Stimulated activated CD8-positive, alpha-beta memory T cell treated with anti-CD3 and anti-CD28 coated beads, Interleukin-4, amount 100 ng/mL, for 48 hours (primary cell): ENCODE measurements at regions not wholly inside any gene's neighbourhood (a gene's known extent, or its start where the extent isn't known, plus 50 kb on each side); places are given as distances from the start of the nearest gene placed in this dataset.

Experiments
- DNase-seq: peaks from one replicate; pipeline ENCODE4 v3.0.0-alpha.2; 2020

DNA sequence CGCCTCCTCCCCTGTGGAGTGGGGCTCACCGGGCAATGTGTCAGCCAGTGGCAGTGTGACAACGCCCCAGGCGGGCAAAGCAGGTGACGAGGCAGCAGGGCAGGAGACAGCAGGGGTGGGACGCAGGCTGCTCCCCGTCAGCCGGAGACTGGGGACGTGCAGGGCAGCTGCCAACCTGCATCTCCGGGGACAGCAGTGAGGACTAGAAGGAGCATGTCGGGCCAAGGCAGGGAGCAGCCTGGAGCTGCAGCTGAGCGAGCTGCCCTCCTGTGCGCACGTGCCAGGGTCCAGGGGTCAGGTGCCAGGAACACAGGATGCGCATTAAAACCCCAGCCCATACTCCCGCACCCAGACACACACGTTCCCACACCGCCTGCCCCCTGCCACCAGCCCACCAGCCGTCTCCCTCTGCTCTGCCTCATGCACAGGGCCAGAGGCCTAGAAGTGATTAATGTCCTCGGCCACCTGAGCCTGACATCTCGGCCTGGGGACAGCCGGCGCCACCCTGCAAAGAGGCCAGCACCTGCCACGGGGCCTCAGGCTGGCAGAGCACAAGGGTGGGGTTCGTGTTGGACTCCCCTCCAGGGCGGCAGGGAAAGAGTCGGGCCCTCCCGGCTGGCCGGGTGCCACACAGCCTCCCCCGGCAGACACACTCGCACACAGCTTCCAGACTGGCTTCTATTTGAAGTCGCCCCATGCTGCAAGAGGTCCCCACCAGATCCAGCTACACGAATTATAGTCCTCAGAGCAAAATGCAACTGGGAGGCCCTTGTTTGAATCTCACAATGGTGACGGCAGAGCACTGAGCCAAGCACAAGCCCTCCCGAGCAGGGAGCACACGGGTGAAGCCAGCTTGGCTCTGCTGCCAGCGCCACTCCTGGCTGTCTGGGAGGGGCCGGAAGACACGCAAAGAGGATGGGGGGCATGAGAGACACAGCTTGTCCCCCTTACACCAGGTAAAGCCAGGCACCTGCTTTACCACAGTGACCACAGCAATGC lies 90.4 kb downstream of the RBFOX3 start:
- DNase-seq, result no peak

DNA sequence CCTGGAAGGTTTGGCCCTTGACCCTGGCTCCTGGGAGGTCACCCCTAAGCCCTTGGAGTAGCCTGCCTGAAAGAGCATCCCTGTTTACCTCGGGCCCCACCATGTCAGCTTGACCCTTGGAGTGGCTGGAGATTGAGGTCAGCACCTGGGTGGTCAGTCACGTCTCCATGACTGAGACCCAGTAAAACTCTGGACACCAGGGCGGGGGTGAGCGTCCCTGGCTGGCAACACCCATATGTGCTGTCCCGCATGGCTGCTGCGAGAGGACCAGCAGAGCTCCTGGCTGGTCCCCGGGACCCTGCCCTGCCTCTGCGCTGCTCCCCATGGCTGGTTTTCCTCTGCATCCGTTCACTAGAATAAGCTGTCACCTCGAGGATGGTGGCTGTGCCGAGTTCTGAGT lies 91.2 kb downstream of the RBFOX3 start:
- no peak for DNase-seq

DNA sequence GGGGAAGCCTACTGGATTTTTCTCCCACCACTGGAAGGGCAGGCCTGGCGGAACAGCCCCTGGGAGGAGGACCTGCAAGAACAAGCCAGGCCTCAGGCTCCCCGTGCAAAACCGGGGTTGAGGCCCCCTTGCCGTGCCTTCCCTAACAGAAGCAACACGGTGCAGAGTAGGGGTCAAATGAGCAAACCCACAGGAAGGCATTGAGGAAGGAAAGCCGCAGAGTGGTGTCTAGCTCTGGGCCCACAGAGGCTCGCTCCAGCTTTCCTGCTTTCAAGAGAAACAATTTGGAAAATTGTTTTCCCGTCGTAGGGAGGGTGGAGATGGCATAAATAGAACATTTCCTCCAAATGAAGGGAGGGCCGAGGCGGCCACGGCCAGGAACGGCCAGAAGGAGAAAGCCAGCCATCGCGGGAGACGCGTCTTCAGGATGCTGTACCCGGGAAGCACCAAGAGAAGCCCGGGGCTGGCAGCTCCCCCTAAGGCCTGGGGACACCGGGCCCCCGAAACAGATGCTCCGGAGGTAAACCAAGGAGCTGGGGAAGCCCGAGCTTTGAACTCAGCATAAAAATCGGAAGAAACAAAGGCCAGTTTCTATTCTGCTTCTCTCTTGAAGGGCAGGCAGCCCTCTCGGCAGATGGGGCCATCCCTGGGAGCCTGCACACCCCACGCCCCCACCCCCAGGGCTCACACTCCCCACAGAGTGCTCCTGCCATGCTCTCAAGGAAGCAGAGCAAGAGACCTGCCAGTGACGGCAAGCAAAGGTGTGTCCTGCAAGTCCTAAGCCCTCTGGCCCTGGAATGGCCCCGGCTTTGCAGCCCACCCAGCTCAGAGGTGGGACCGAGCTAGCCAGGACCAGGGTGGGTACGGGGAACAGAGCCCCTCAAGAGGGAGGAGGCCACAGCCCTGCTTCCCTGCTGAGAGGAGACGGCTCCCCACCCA lies 92.0 kb downstream of the RBFOX3 start:
- DNase-seq, result no peak

DNA sequence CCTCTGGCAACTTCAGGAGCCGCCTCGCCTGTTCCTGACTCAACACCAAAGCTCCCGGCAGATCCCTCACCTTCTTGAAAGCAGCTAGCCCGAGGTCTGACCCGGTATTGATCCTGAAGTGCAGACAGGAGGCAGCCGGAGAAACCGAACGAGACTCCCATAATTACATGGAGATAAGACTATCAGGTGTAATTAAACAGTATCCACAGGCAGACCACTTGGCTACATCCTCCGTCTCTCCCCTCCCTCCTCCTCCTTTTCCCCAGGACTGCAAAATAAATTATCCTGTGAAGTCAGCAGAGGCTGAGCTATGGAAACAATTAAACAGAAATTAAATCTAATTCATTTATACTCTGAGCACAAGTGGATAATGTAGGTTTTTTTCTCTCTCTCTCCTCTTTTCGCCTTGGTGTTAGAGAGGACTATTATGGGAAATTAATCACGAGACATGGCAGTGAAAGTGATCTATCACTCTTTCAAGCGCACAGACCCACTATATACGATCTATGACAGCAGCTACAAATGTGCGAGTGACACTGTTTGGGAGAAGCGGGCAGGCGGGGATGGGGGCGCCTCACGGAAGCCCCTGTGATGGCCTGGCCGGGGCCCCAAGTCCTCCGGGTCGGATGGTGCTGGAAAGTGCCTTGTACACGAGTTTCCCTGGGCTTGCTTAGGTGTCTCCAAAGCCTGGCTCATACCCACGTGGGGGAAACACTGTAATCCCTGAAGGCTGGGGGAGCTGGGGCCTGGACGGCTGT lies 92.8 kb downstream of the RBFOX3 start:
- DNase-seq, result no peak

DNA sequence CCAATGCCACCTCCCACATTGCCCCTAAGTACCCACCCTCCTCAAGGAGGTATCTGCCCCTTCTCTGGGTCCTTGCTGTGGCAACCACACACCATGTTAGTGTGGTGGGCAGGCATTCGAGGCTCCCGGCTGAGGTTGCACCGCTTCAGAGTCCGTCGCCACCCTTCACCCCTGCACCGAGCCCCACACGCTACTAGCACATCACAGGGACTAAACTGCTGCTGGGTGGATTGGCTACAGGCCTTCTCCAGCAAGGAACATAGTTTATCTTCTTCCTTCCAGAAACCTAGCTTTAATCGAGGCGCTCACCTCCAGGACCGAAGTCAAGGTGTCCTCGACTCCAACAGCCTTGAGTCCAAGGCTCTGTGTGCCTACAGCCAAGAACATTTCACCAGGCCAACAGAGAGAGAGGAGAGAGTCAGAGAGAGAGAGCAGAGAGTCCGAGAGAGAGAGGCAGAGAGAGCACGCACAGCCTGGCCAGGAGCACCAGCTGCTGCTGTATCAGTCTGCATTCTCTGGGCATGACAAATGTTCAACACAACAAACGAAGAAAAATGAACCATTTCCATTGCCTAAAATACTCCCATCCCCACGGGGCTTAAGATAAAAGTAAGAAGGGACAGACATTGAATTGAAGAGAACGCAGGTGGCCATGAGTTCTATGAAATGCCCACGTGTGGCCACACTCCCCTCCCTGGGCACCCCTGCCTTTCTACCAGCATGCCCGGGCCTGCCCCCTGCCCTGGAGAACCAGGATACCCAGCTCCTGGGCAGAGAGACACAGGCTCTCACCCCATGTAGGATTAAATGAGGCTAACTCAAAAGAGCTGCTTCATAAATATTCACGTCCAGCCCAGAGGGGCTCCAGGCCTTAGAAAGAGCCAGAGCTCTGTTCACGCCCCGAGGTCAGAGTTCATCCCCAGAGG lies 94.9 kb downstream of the RBFOX3 start:
- no peak for DNase-seq

DNA sequence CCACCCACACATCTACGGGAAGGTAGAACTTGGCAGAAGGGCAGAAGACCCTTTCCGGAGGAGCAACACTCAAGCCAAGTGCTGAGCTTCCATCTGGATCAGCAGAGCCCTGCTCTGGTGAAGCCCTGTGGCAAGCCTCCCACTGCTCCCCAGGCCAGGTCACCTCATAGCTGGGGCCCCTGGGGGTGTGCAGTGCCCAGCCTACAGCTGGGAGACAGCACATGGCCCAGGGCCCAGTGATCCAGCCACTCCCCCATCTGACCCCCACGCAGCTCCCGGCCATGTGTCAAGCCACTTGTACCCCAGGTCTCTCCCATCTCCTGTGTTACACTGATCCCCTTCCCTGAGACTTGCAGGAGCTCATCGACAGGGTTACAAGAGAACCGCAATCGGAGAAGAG lies 95.7 kb downstream of the RBFOX3 start:
- DNase-seq, result no peak

DNA sequence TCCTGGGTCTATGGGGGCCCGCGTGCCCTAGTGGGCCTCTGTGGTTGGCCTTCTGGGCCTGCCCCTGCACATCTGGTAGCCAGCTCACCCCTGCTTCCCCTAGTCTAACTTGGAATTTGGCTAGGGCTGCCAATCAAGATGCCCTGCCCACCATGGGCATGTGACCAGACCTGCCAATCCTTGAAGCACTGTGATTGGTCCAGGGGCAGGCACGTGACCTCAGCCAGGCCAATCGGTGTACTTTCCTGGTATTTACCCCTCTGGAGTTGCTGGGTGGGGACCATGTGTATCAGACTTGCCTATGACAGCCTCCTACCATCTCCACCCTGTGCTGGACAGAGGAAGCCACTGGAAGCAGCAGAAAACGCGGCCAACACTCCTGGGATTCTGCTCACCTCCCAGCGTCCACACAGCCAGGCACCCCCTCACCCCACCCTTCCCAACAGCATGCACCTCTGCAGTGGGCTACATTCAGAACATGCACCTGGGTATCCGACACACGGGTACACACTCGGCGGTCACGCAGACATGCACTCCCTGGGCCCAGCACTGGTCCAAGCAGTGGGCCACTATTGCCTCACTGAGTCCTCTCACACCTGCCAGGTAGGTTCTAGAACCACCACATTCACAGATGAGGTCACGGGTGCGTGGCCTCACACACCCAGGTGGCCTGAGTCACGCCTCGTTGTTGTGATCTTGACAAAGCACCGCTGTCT lies 96.9 kb downstream of the RBFOX3 start:
- DNase-seq, result no peak

DNA sequence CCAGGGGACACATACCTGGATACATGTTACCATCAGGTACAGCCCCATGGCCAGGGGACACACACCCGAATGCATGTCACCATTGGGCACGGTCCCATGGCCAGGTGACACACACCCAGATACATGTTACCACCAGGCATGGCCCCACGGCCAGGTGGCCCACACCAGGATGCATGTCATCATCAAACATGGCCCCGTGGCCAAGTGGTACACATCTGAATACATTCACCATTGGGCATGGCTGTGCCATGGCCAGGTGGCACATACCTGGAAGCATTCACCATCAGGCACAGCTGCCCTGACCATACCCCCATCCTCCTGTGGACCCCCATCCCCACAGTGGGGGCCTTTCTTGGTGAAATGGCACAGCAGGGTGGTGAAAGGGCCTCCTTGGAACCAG lies 97.6 kb downstream of the RBFOX3 start:
- DNase-seq, result no peak

DNA sequence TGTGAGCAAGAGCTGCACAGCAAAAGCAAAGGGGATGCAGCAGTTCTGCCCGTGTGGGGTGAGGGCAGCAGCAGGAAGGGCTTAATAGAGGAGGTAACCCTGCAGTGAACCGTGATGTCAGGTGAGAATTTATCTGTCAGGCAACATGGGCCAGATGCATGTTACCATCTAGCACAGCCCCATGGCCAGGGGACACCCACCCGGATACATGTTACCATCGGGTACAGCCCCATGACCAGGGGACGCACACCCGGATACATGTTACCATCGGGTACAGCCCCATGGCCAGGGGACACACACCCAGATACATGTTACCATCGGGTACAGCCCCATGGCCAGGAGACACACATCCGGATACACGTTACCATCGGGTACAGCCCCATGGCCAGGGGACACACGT lies 99.4 kb downstream of the RBFOX3 start:
- DNase-seq, result no peak

DNA sequence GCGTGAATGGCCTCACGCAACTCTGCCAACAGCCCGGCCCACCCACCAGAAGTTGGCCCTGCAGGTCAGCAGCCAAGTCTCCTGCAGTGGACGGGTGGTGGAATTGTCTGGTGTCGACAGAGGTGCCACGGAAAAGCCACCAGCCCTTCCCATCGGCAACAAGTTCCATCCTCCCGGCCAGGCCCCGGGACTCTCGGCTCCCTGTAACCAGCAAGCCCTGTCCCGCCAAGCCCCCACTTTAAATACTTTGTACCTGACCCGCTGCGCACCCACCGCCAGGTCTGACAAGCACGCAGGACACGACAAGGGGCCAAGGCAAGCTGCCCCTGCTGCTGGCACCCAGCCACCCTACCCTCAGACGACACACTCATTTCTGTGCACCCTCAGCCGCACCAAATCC lies 100.8 kb downstream of the RBFOX3 start:
- no peak for DNase-seq

DNA sequence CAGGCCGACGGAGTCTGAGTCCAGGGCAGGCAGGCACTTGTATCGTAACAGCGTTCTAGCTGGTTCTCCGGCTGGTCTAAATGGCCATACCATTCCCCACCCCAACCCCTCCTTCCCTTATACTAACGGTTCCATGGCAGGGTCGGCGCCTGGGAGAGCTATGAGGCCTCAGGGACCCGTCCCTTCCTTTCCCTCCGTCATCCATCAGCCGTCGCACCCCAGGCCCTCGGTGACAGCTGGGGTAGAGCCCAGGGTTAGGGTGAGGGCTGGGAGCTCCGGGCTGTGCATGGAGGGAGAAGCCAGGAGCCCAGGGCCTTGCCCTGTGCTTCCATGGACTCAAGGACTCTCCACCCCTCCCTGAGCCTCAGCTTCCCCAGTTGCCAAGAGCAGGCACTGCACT lies 101.4 kb downstream of the RBFOX3 start:
- no peak for DNase-seq

DNA sequence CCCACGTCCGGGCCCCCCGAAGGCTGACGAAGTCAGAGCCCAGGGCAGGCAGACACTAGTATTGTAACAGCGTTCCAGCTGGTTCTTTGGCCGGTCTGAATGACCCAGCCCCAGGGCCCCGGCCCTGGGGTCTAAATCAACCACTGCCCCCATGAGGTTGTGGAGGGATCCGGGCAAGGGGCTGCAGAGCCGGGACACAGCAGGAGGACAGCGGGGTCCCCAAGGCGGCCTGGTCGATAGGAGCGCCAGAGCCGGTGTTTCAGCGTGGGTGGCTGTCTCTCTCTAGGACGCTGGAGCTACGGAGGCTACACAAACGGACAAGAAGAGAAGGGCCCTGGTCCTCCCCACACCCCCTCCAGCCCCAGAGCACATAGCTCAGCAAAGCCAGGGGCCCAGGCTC lies 101.8 kb downstream of the RBFOX3 start:
- no peak for DNase-seq

DNA sequence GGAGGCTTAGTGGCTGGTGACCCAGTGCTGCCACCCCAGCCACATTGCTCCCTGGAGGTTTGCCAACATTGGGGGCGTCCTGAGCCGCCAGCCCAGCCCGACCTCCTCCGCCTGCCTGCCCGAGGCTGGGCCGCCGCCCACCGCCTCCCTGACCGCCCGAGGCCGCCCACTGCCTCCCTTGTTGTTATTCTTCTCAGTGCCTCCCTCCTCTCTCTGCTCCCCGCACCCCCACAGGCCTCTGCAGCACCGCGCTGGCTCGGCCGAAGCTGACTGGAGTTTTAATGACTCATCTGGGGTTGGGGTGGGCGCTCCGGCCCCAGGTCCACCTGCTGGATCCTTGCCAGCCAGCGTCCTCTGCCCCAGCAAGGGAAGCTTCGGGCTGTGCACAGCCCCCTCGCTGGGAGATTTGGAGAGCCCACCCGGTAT lies 102.5 kb downstream of the RBFOX3 start:
- DNase-seq, result no peak

DNA sequence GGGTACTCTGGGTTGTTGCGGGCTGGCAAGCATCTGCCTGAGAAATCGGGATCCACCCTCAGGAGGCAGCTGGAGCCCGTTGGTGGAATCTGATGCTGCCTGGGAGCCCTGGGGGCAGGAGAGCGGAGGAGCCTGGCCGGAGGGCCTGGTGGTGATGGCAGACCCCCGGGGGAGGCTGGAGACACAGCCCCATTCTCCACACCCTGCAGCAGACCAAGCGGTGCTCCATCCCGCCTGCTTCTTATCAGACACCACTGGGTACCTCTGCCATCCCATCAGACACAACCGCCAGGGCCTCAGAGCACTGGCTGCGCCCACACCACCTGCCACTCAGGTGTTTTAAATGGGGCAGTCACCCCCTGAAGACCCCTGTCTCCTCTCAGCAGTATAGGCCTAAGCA lies 103.9 kb downstream of the RBFOX3 start:
- DNase-seq, result no peak

DNA sequence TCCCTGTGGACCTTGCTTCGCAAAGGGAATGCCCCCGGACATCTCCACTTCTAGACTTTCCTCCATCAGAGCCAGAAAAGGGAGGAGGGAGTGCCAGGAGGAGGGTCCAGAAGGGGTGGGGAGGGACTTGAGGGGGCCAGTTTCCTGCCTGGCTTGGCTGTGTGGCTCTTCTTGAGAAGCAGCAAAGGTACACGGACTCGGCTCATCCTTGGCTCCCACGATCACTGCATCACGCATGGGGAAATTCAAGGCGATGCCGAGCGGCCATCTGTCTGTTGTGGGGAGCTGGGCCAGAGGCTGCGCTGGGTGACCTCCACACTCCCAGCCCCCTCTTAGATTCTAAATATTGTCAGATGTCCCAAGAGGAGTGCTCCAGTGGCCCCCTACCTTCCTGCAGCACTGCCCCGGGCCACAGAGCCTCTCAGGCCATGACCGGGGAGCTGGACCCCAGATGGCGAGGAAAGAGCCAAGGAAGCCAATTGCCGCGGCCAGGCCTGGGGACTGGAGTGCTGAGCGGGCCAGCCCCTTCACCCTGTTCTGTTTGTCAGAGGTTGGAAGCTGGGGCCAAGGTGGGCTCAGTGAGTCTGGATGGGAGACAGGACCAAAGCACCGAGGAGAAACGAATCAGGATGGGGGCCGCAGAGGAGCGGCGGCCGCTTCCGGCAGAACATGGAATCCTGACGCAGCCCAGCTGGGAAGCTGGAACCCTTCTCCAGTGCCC lies 104.5 kb downstream of the RBFOX3 start:
- no peak for DNase-seq

DNA sequence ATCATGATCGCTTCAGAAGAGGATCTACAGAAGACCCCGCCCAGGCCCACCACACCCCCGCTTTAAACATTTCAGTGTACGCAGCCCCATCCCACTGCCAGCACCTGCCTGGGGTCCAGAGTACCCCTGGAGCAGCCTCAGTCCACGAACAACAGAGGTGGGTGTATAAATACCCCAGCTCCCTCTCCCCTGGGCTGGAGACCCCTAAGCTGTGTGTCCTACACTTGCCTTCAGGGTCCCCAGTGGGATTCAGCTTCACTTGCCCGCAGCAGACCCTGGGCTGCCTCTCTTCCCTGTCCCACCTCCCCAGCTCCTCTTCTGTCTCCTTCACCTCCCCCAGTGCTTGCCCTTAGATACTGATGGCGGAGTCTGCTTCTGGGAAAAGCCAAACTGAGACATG lies 105.7 kb downstream of the RBFOX3 start:
- DNase-seq, result no peak

DNA sequence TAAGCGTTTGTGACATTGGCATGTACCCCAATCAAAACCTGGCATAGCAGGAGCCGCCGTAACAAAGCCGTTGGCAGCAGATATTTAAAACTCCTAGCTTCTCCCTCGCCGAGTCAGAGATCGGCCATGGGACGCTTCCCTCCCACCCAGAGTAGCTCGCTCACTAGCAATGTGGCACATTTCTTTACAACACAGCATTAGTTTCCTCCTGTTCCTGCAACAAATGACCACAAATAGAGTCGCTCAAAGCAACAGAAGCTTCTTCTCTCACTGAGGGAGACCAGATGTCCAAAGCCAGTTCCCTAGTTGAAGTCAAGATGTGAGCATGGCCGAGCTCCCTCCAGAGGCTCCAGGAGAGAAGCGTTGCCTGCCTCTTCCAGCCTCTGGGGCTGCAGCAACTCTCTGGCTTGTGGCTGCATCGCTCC lies 106.7 kb downstream of the RBFOX3 start:
- DNase-seq, result no peak

DNA sequence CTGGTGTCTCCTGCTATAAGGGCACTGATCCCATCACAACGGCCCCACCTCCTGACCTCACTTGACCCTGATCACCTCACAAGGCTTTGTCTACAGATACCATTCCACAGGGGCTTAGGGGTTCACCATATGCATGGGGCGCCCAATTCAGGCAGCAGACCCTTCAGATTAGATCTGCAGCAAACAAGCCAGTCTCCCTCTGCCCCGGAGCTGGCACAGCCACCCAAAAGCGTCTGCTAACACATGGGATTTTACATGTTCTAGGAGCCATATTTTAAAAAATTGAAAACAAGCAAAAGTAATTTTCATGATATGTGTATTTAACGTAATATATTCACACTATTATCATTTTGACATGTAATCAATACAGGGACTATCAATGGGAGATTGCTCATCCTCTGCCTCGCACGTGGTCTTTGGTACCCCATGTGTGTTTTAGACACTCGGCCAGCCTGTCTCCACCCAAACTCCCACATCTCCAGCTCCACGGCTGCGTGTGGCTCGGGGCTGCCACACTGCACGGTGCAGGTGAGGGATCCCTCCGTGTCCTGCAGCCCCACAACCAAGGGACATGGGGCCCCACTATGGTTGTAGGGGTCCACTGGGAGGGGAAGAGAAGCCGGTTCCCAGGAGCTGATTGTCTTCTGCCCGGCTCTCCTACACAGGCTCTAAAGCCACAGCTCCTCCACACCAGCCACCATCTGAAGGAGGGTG lies 107.6 kb downstream of the RBFOX3 start:
- DNase-seq, result no peak

DNA sequence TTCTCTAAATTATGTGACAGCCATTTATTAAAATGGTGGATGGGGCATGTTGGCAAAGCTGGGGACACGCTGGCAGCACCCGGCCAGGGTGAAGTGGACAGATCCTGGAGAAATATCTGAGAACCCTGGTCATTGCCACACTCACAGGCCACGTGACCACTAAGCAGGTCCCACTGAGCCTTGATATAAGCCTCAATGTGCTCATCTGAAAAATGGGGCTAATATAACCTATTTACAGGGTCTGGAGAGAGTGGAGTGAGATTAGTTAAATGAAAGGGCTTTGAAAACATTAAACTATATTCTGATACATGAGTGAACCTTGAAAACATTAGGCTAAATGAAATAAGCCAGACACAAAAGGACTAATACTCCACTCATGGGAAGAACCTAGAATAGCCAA lies 108.9 kb downstream of the RBFOX3 start:
- no peak for DNase-seq
